Eye (tissue), 1 donor: ENCODE measurements at regions not wholly inside any gene's neighbourhood (a gene's known extent, or its start where the extent isn't known, plus 50 kb on each side); places are given as distances from the start of the nearest gene placed in this dataset.
A peak's percentile ranks its signal among the peaks of the same experiment; 100 is the strongest.
"Not testable (repeated sequence)": the region's sequence is repeated elsewhere in the genome, so short reads cannot be mapped to it uniquely, and the experiment has no call there.

Experiments
- DNase-seq: peaks from one replicate; pipeline ENCODE4 v3.0.0-alpha.2; 2015

- DNase-seq = not testable (repeated sequence)
Measured at GRCh38 chr15:34528055-34528754, 55.2 kb downstream of the GOLGA8B start.

- DNase-seq = not testable (repeated sequence)
Measured at GRCh38 chr15:34527641-34528040, 55.8 kb downstream of the GOLGA8B start.

- DNase-seq = not testable (repeated sequence)
Measured at GRCh38 chr15:34523849-34524248, 59.6 kb downstream of the GOLGA8B start.

GRCh38 chr15:34522601-34523000 is 60.9 kb downstream of the GOLGA8B start:
- not testable (repeated sequence) for DNase-seq

GRCh38 chr15:34521802-34522485 is 61.5 kb downstream of the GOLGA8B start:
- DNase-seq = not testable (repeated sequence)

GRCh38 chr15:34520566-34520965 is 62.9 kb downstream of the GOLGA8B start:
- DNase-seq = no peak

GRCh38 chr15:34520010-34520409 is 63.4 kb downstream of the GOLGA8B start:
- not testable (repeated sequence) for DNase-seq

- DNase-seq = no peak
Measured at GRCh38 chr15:34514251-34514670, 69.2 kb downstream of the GOLGA8B start.

GRCh38 chr15:34512628-34513027 is 70.8 kb downstream of the GOLGA8B start:
- no peak for DNase-seq

- DNase-seq = no peak
Measured at GRCh38 chr15:34501131-34501530, 63.5 kb upstream of the GOLGA8A start.

- DNase-seq = no peak
Measured at GRCh38 chr15:34496207-34496995, 58.8 kb upstream of the GOLGA8A start.

- DNase-seq = not testable (repeated sequence)
Measured at GRCh38 chr15:34495707-34496106, 58.1 kb upstream of the GOLGA8A start.

GRCh38 chr15:34494084-34494399 is 56.4 kb upstream of the GOLGA8A start:
- DNase-seq = no peak

GRCh38 chr15:34493001-34493400 is 55.4 kb upstream of the GOLGA8A start:
- no peak for DNase-seq

GRCh38 chr15:34491488-34491887 is 53.9 kb upstream of the GOLGA8A start:
- DNase-seq = not testable (repeated sequence)

- DNase-seq = peak; percentile 37
Measured at GRCh38 chr15:34490417-34491193, 53.0 kb upstream of the GOLGA8A start.

- DNase-seq = not testable (repeated sequence)
Measured at GRCh38 chr15:34488973-34489959, 51.7 kb upstream of the GOLGA8A start.
